HFF-Myc (cell line): ENCODE measurements at regions not wholly inside any gene's neighbourhood (a gene's known extent, or its start where the extent isn't known, plus 50 kb on each side); places are given as distances from the start of the nearest gene placed in this dataset.

Experiments used
- DNase-seq: peaks from one replicate; pipeline ENCODE4 v3.0.0-alpha.2; 2011; ENCODE audit warnings: low read depth; ENCODE audit errors: extremely low read depth
- H3K4me3 ChIP-seq: replicated peaks from 2 replicates; pipeline ENCODE4 v1.5.1; 2011; ENCODE audit warnings: low read depth, mild to moderate bottlenecking, control low read depth, low read length
- TF ChIP-seq, protein P1 (sequence below): IDR thresholded peaks from 2 replicates; pipeline ENCODE4 v1.5.1; 2012; ENCODE audit warnings: mild to moderate bottlenecking, low read depth, low read length, control low read depth; ENCODE audit errors: missing control alignments

DNA sequence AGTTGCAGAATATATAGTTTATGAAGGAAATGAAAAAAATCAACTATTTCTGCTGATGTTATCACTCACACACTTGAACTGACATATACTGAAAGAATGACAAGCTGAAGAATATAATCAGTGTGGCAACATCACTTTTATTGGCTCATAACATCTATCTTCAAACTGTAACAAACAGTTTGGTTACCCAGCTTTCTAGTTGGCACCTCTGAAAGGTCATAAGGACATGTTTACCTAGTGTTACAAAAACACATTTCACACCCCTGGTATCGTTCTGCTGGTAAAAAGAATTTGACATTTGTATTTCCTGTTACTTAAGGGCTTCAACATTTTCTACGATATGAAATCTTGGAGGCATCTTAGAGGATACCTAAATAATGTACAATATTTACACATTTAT is 1267.0 kb upstream of the NCAM2 start:
- TF ChIP-seq, protein P1, sequence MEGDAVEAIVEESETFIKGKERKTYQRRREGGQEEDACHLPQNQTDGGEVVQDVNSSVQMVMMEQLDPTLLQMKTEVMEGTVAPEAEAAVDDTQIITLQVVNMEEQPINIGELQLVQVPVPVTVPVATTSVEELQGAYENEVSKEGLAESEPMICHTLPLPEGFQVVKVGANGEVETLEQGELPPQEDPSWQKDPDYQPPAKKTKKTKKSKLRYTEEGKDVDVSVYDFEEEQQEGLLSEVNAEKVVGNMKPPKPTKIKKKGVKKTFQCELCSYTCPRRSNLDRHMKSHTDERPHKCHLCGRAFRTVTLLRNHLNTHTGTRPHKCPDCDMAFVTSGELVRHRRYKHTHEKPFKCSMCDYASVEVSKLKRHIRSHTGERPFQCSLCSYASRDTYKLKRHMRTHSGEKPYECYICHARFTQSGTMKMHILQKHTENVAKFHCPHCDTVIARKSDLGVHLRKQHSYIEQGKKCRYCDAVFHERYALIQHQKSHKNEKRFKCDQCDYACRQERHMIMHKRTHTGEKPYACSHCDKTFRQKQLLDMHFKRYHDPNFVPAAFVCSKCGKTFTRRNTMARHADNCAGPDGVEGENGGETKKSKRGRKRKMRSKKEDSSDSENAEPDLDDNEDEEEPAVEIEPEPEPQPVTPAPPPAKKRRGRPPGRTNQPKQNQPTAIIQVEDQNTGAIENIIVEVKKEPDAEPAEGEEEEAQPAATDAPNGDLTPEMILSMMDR = no peak
- no peak overlapping the region for H3K4me3 ChIP-seq
- DNase-seq = no peak

GRCh38 chr21:19759836-19760235 is 1238.4 kb upstream of the NCAM2 start:
- no peak for DNase-seq
- TF ChIP-seq, protein P1 = no peak
- no peak overlapping the region for H3K4me3 ChIP-seq

GRCh38 chr21:19767546-19767945 is 1230.7 kb upstream of the NCAM2 start:
- TF ChIP-seq, protein P1 = no peak
- no peak for DNase-seq
- no peak overlapping the region for H3K4me3 ChIP-seq

DNA sequence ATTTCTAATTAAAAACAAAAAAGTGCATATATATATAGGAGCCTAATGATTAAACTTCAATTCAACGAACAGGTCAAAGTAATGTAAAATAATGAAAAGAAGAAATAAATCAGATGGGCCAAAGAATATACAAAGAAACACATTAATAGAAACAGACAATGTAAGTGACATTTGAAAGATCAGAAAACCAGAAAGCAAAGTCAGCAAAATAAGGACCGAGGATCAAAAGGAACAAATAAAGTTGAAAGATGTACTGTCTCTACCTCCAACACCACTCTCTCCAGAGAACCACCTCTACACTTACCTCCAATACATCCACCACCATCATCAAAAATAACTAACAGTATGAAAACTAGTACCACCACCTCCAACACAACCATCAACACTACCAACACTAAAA is 1226.3 kb upstream of the NCAM2 start:
- no peak for DNase-seq
- H3K4me3 ChIP-seq = no peak overlapping the region
- TF ChIP-seq, protein P1 = no peak

GRCh38 chr21:19776076-19776475 is 1222.1 kb upstream of the NCAM2 start:
- TF ChIP-seq, protein P1 = no peak
- H3K4me3 ChIP-seq = no peak overlapping the region
- no peak for DNase-seq

- no peak overlapping the region for H3K4me3 ChIP-seq
- TF ChIP-seq, protein P1 = no peak
- DNase-seq = no peak
Measured at GRCh38 chr21:19781881-19782652, 1216.1 kb upstream of the NCAM2 start.

DNA sequence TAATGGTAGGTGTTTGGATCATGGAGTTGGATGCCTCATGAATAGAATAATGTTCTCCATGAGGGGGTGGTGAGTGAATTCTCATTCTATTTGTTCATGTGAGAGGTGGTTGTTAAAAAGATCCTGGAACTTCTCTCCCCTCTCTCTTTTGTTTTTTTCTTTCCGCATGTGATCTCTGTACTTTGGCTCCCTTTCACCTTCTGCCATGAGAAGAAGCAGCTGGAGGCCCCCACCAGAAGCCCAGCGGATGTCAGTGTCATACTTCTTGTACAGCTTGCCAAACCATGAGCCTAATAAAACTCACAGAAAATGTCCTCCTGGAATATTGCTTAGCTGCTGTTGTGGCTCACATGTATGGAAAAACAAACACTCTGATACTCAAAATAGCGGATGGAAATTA is 1212.3 kb upstream of the NCAM2 start:
- DNase-seq = no peak
- TF ChIP-seq, protein P1 = no peak
- H3K4me3 ChIP-seq = no peak overlapping the region
